ENCODE measurements at regions not wholly inside any gene's neighbourhood (a gene's known extent, or its start where the extent isn't known, plus 50 kb on each side); places are given as distances from the start of the nearest gene placed in this dataset.
"Not testable (repeated sequence)": the region's sequence is repeated elsewhere in the genome, so short reads cannot be mapped to it uniquely, and the experiment has no call there.

- not testable (repeated sequence) for H3K27ac ChIP-seq (ENCODE audit: low read length)
- H3K27me3 ChIP-seq (ENCODE audit: control insufficient read depth, insufficient read depth, low read length) = peaks cover 36% of the 10 kb centered on the region
- whole genome bisulfite sequencing (ENCODE audit: insufficient coverage) = 86% methylated on average over 1 of the region's 29 CpGs
Measured at GRCh38 chr20:63134711-63135361, 81.1 kb downstream of the YTHDF1 start.

GRCh38 chr20:63134201-63134612 is 81.7 kb downstream of the YTHDF1 start:
- 76% methylated on average over 14 of the region's 19 CpGs for WGBS (ENCODE audit: insufficient coverage)
- peaks cover 38% of the 10 kb centered on the region for H3K27me3 ChIP-seq (ENCODE audit: control insufficient read depth, insufficient read depth, low read length)

More at GRCh38 chr20:63134711-63135361, 81.1 kb downstream of the YTHDF1 start:
- H3K4me1 ChIP-seq (ENCODE audit: control insufficient read depth, insufficient read depth, low read length); H3K9me3 ChIP-seq (replicated peaks; ENCODE audit: control insufficient read depth, low read depth, low read length); H3K4me3 ChIP-seq (ENCODE audit: low read length); H3K36me3 ChIP-seq (ENCODE audit: control insufficient read depth, insufficient read depth, low read length); DNase-seq: not testable (repeated sequence)

GRCh38 chr20:63133481-63134091 is 82.3 kb downstream of the YTHDF1 start:
- no peaks in the 10 kb centered on the region for H3K4me1 ChIP-seq (ENCODE audit: control insufficient read depth, insufficient read depth, low read length)
- H3K27me3 ChIP-seq (ENCODE audit: control insufficient read depth, insufficient read depth, low read length) = peaks cover 33% of the 10 kb centered on the region
- no peak for DNase-seq
- H3K4me3 ChIP-seq (ENCODE audit: low read length) = no peak overlapping the region
- 86% methylated on average over 15 of the region's 15 CpGs for WGBS (ENCODE audit: insufficient coverage)
- H3K27ac ChIP-seq (ENCODE audit: low read length) = no peak overlapping the region
- H3K36me3 ChIP-seq (ENCODE audit: control insufficient read depth, insufficient read depth, low read length) = no peaks in the 10 kb centered on the region
- H3K9me3 ChIP-seq (replicated peaks; ENCODE audit: control insufficient read depth, low read depth, low read length) = no peaks in the 10 kb centered on the region

More at GRCh38 chr20:63134201-63134612, 81.7 kb downstream of the YTHDF1 start:
- H3K27ac ChIP-seq (ENCODE audit: low read length) = no peak overlapping the region
- no peaks in the 10 kb centered on the region for H3K4me1 ChIP-seq (ENCODE audit: control insufficient read depth, insufficient read depth, low read length)
- H3K4me3 ChIP-seq (ENCODE audit: low read length) = no peak overlapping the region
- DNase-seq = no peak
- H3K36me3 ChIP-seq (ENCODE audit: control insufficient read depth, insufficient read depth, low read length) = no peaks in the 10 kb centered on the region
- H3K9me3 ChIP-seq (replicated peaks; ENCODE audit: control insufficient read depth, low read depth, low read length) = no peaks in the 10 kb centered on the region

GRCh38 chr20:63132715-63133471 is 83.0 kb downstream of the YTHDF1 start:
- Histone ChIP-seq H3K27me3 (ENCODE audit: control insufficient read depth, insufficient read depth, low read length) (peaks cover 31% of the 10 kb centered on the region), H3K36me3 (ENCODE audit: control insufficient read depth, insufficient read depth, low read length) (no peaks in the 10 kb centered on the region), H3K27ac (ENCODE audit: low read length) (no peak overlapping the region), H3K9me3 (replicated peaks; ENCODE audit: control insufficient read depth, low read depth, low read length) (no peaks in the 10 kb centered on the region), H3K4me3 (ENCODE audit: low read length) (no peak overlapping the region), H3K4me1 (ENCODE audit: control insufficient read depth, insufficient read depth, low read length) (no peaks in the 10 kb centered on the region)
- no peak for DNase-seq
- whole genome bisulfite sequencing (ENCODE audit: insufficient coverage) = 80% methylated on average over 27 of the region's 29 CpGs

- Histone ChIP-seq H3K9me3 (replicated peaks; ENCODE audit: control insufficient read depth, low read depth, low read length) (no peaks in the 10 kb centered on the region), H3K27ac (ENCODE audit: low read length) (no peak overlapping the region), H3K27me3 (ENCODE audit: control insufficient read depth, insufficient read depth, low read length) (peaks cover 34% of the 10 kb centered on the region), H3K36me3 (ENCODE audit: control insufficient read depth, insufficient read depth, low read length) (no peaks in the 10 kb centered on the region), H3K4me3 (ENCODE audit: low read length) (no peak overlapping the region), H3K4me1 (ENCODE audit: control insufficient read depth, insufficient read depth, low read length) (no peaks in the 10 kb centered on the region)
- DNase-seq = no peak
- 75% methylated on average over 15 of the region's 17 CpGs for WGBS (ENCODE audit: insufficient coverage)
Measured at GRCh38 chr20:63132131-63132714, 83.7 kb downstream of the YTHDF1 start.

- WGBS (ENCODE audit: insufficient coverage) = 55% methylated on average over 31 of the region's 43 CpGs
- no peaks in the 10 kb centered on the region for H3K9me3 ChIP-seq (replicated peaks; ENCODE audit: control insufficient read depth, low read depth, low read length)
- no peaks in the 10 kb centered on the region for H3K4me1 ChIP-seq (ENCODE audit: control insufficient read depth, insufficient read depth, low read length)
- DNase-seq = no peak
- no peak overlapping the region for H3K27ac ChIP-seq (ENCODE audit: low read length)
- peaks cover 40% of the 10 kb centered on the region for H3K27me3 ChIP-seq (ENCODE audit: control insufficient read depth, insufficient read depth, low read length)
- no peak overlapping the region for H3K4me3 ChIP-seq (ENCODE audit: low read length)
- H3K36me3 ChIP-seq (ENCODE audit: control insufficient read depth, insufficient read depth, low read length) = no peaks in the 10 kb centered on the region
Measured at GRCh38 chr20:63130658-63131577, 85.0 kb downstream of the YTHDF1 start.

GRCh38 chr20:63129991-63130657 is 85.8 kb downstream of the YTHDF1 start:
- peaks cover 42% of the 10 kb centered on the region for H3K27me3 ChIP-seq (ENCODE audit: control insufficient read depth, insufficient read depth, low read length)
- no peak overlapping the region for H3K27ac ChIP-seq (ENCODE audit: low read length)
- no peaks in the 10 kb centered on the region for H3K4me1 ChIP-seq (ENCODE audit: control insufficient read depth, insufficient read depth, low read length)
- DNase-seq = peak; percentile 39
- 29% methylated on average over 13 of the region's 28 CpGs for WGBS (ENCODE audit: insufficient coverage)
- H3K9me3 ChIP-seq (replicated peaks; ENCODE audit: control insufficient read depth, low read depth, low read length) = no peaks in the 10 kb centered on the region
- no peak overlapping the region for H3K4me3 ChIP-seq (ENCODE audit: low read length)
- H3K36me3 ChIP-seq (ENCODE audit: control insufficient read depth, insufficient read depth, low read length) = no peaks in the 10 kb centered on the region

GRCh38 chr20:63129376-63129965 is 86.5 kb downstream of the YTHDF1 start:
- Histone ChIP-seq H3K36me3 (ENCODE audit: control insufficient read depth, insufficient read depth, low read length) (no peaks in the 10 kb centered on the region), H3K9me3 (replicated peaks; ENCODE audit: control insufficient read depth, low read depth, low read length) (no peaks in the 10 kb centered on the region), H3K4me3 (ENCODE audit: low read length) (no peak overlapping the region), H3K27me3 (ENCODE audit: control insufficient read depth, insufficient read depth, low read length) (peaks cover 42% of the 10 kb centered on the region), H3K27ac (ENCODE audit: low read length) (no peak overlapping the region), H3K4me1 (ENCODE audit: control insufficient read depth, insufficient read depth, low read length) (no peaks in the 10 kb centered on the region)
- WGBS (ENCODE audit: insufficient coverage) = 88% methylated on average over 3 of the region's 9 CpGs
- no peak for DNase-seq

- DNase-seq = no peak
- no peaks in the 10 kb centered on the region for H3K4me1 ChIP-seq (ENCODE audit: control insufficient read depth, insufficient read depth, low read length)
- H3K27ac ChIP-seq (ENCODE audit: low read length) = no peak overlapping the region
- no peaks in the 10 kb centered on the region for H3K36me3 ChIP-seq (ENCODE audit: control insufficient read depth, insufficient read depth, low read length)
- 76% methylated on average over 17 of the region's 17 CpGs for WGBS (ENCODE audit: insufficient coverage)
- H3K9me3 ChIP-seq (replicated peaks; ENCODE audit: control insufficient read depth, low read depth, low read length) = no peaks in the 10 kb centered on the region
- no peak overlapping the region for H3K4me3 ChIP-seq (ENCODE audit: low read length)
- peaks cover 42% of the 10 kb centered on the region for H3K27me3 ChIP-seq (ENCODE audit: control insufficient read depth, insufficient read depth, low read length)
Measured at GRCh38 chr20:63128956-63129355, 87.0 kb downstream of the YTHDF1 start.

All from muscle of leg (tissue), 3 donors.